ENCODE measurements at regions not wholly inside any gene's neighbourhood (a gene's known extent, or its start where the extent isn't known, plus 50 kb on each side); places are given as distances from the start of the nearest gene placed in this dataset.

- Histone ChIP-seq H3K36me3 (ENCODE audit: control insufficient read depth, insufficient read depth, low read length) (no peaks in the 10 kb centered on the region), H3K9ac (no peak overlapping the region), H3K27me3 (ENCODE audit: control insufficient read depth, insufficient read depth, low read length) (no peaks in the 10 kb centered on the region), H3K4me3 (ENCODE audit: low read depth, low read length) (no peak overlapping the region), H3K4me2 (ENCODE audit: low read length) (no peak overlapping the region), H3K27ac (no peak overlapping the region), H3K9me3 (ENCODE audit: control insufficient read depth, low read length) (no peaks in the 10 kb centered on the region), H3K4me1 (no peaks in the 10 kb centered on the region), H2AFZ (peak overlapping the region; percentile 20), H3K79me2 (no peaks in the 10 kb centered on the region)
- TF ChIP-seq CTCF (IDR thresholded peaks at IDR 0.05) = peak; percentile 60
Measured at GRCh38 chr4:121252224-121252806, 88.2 kb upstream of the TNIP3 start.

GRCh38 chr4:121248747-121249146 lies 84.6 kb upstream of the TNIP3 start:
- Histone ChIP-seq H3K27me3 (ENCODE audit: control insufficient read depth, insufficient read depth, low read length) (no peaks in the 10 kb centered on the region), H3K4me2 (ENCODE audit: low read length) (no peak overlapping the region), H3K4me1 (no peaks in the 10 kb centered on the region), H3K4me3 (ENCODE audit: low read depth, low read length) (no peak overlapping the region), H3K36me3 (ENCODE audit: control insufficient read depth, insufficient read depth, low read length) (no peaks in the 10 kb centered on the region), H3K9ac (no peak overlapping the region), H3K79me2 (no peaks in the 10 kb centered on the region), H2AFZ (no peak overlapping the region), H3K27ac (no peak overlapping the region), H3K9me3 (ENCODE audit: control insufficient read depth, low read length) (no peaks in the 10 kb centered on the region)
- no peak for TF ChIP-seq CTCF (IDR thresholded peaks at IDR 0.05)

- no peak for TF ChIP-seq CTCF (IDR thresholded peaks at IDR 0.05)
- Histone ChIP-seq H3K36me3 (ENCODE audit: control insufficient read depth, insufficient read depth, low read length) (no peaks in the 10 kb centered on the region), H3K27me3 (ENCODE audit: control insufficient read depth, insufficient read depth, low read length) (no peaks in the 10 kb centered on the region), H3K4me1 (no peaks in the 10 kb centered on the region), H3K4me2 (ENCODE audit: low read length) (no peak overlapping the region), H3K79me2 (no peaks in the 10 kb centered on the region), H3K9ac (no peak overlapping the region), H3K4me3 (ENCODE audit: low read depth, low read length) (no peak overlapping the region), H3K9me3 (ENCODE audit: control insufficient read depth, low read length) (no peaks in the 10 kb centered on the region), H3K27ac (no peak overlapping the region), H2AFZ (no peak overlapping the region)
Measured at GRCh38 chr4:121246698-121247097, 82.6 kb upstream of the TNIP3 start.

GRCh38 chr4:121243485-121243884 lies 79.4 kb upstream of the TNIP3 start:
- no peak overlapping the region for H2AFZ ChIP-seq
- no peak overlapping the region for H3K4me3 ChIP-seq (ENCODE audit: low read depth, low read length)
- no peak overlapping the region for H3K4me2 ChIP-seq (ENCODE audit: low read length)
- no peaks in the 10 kb centered on the region for H3K79me2 ChIP-seq
- no peaks in the 10 kb centered on the region for H3K9me3 ChIP-seq (ENCODE audit: control insufficient read depth, low read length)
- no peak overlapping the region for H3K27ac ChIP-seq
- no peak for TF ChIP-seq CTCF (IDR thresholded peaks at IDR 0.05)
- no peaks in the 10 kb centered on the region for H3K4me1 ChIP-seq
- H3K36me3 ChIP-seq (ENCODE audit: control insufficient read depth, insufficient read depth, low read length) = no peaks in the 10 kb centered on the region
- H3K27me3 ChIP-seq (ENCODE audit: control insufficient read depth, insufficient read depth, low read length) = no peaks in the 10 kb centered on the region
- H3K9ac ChIP-seq = no peak overlapping the region

- Histone ChIP-seq H3K27ac (no peak overlapping the region), H3K27me3 (ENCODE audit: control insufficient read depth, insufficient read depth, low read length) (no peaks in the 10 kb centered on the region), H3K4me1 (no peaks in the 10 kb centered on the region), H3K9me3 (ENCODE audit: control insufficient read depth, low read length) (no peaks in the 10 kb centered on the region), H3K9ac (no peak overlapping the region), H3K79me2 (no peaks in the 10 kb centered on the region), H3K36me3 (ENCODE audit: control insufficient read depth, insufficient read depth, low read length) (no peaks in the 10 kb centered on the region), H3K4me2 (ENCODE audit: low read length) (no peak overlapping the region), H3K4me3 (ENCODE audit: low read depth, low read length) (no peak overlapping the region), H2AFZ (no peak overlapping the region)
- no peak for TF ChIP-seq CTCF (IDR thresholded peaks at IDR 0.05)
Measured at GRCh38 chr4:121242188-121242750, 78.1 kb upstream of the TNIP3 start.
